H1 (cell line): ENCODE measurements at regions not wholly inside any gene's neighbourhood (a gene's known extent, or its start where the extent isn't known, plus 50 kb on each side); places are given as distances from the start of the nearest gene placed in this dataset.

Experiments
- CTCF ChIA-PET: fragments of 300-600 bp; sonication (Branson Sonifier 250); formaldehyde crosslinking; loops from one replicate; lab custom pipeline; 2021; ENCODE audit not compliant: partially characterized antibody; lab: Charles Lee
- POLR2A ChIA-PET: fragments of 300-600 bp; sonication (Branson Sonifier 250); formaldehyde crosslinking; loops from one replicate; lab custom pipeline; 2021; ENCODE audit warnings: inconsistent platforms; ENCODE audit not compliant: partially characterized antibody; lab: Charles Lee
- DNase-seq, 2 experiments: peaks; one replicate each; pipeline versions ENCODE4 v3.0.0 to v3.0.0-alpha.2; 2010 to 2022; ENCODE audit warnings: low spot score in 2 of 2, low read depth in 1 of 2, mixed read lengths in 1 of 2
- FAIRE-seq: peaks from 2 replicates; lab custom pipeline; 2011; peaks lifted over from hg19 to GRCh38; lab: Jason Lieb, UNC
- H2AFZ ChIP-seq: 2 replicates; pipeline ENCODE4 v1.8.1; 2012; ENCODE audit warnings: low read length, inconsistent platforms
- H2AK5ac ChIP-seq: 2 replicates; pipeline ENCODE4 v1.6.1; 2013; ENCODE audit warnings: low read depth, low read length
- H2BK120ac ChIP-seq: replicated peaks from 2 replicates; pipeline ENCODE3; 2013; ENCODE audit warnings: low read depth, low read length, inconsistent platforms
- H2BK12ac ChIP-seq: 2 replicates; pipeline ENCODE4 v1.6.1; 2013; ENCODE audit warnings: low read depth, low read length
- H2BK15ac ChIP-seq: 2 replicates; pipeline ENCODE4 v1.6.1; 2013; ENCODE audit warnings: low read length
- H2BK20ac ChIP-seq: 2 replicates; pipeline ENCODE4 v1.6.1; 2013; ENCODE audit warnings: low read length
- H2BK5ac ChIP-seq: 2 replicates; pipeline ENCODE4 v1.6.1; 2013; ENCODE audit warnings: low read depth, low read length
- H3K14ac ChIP-seq: 2 replicates; pipeline ENCODE4 v1.6.1; 2013; ENCODE audit warnings: inconsistent platforms; ENCODE audit not compliant: insufficient read length
- H3K18ac ChIP-seq: 2 replicates; pipeline ENCODE4 v1.6.1; 2013; ENCODE audit warnings: low read length; ENCODE audit errors: extremely low read depth
- H3K23ac ChIP-seq: 2 replicates; pipeline ENCODE4 v1.6.1; 2013; ENCODE audit warnings: inconsistent platforms; ENCODE audit not compliant: insufficient read length
- H3K23me2 ChIP-seq: 2 replicates; pipeline ENCODE4 v1.6.1; 2013; ENCODE audit warnings: low read depth, low read length
- H3K27ac ChIP-seq: 2 replicates; pipeline ENCODE4 v1.6.1; 2011; ENCODE audit warnings: low read depth, low read length, inconsistent platforms
- H3K27me3 ChIP-seq, 4 experiments: replicated peaks in 1 of 4; 1 replicate in 1 of 4; 2 replicates in 3 of 4; pipeline versions ENCODE4 v1.6.1 to v1.8.1; 2011 to 2013; ENCODE audit warnings: low read length in 3 of 4, mild to moderate bottlenecking in 3 of 4, inconsistent platforms in 2 of 4, mixed read lengths in 2 of 4, moderate library complexity in 1 of 4; ENCODE audit not compliant: control insufficient read depth in 3 of 4, insufficient read depth in 3 of 4; ENCODE audit errors: extremely low read depth in 1 of 4
- H3K36me3 ChIP-seq, 4 experiments: 2 replicates each; pipeline versions ENCODE4 v1.6.1 to v1.8.1; 2011 to 2013; ENCODE audit warnings: mild to moderate bottlenecking in 4 of 4, low read length in 3 of 4, moderate library complexity in 2 of 4, control low read depth in 1 of 4, inconsistent platforms in 1 of 4; ENCODE audit not compliant: insufficient read depth in 4 of 4, control insufficient read depth in 2 of 4
- H3K4ac ChIP-seq: replicated peaks from 2 replicates; pipeline ENCODE3; 2013; ENCODE audit warnings: low read length, low read depth, mixed read lengths, inconsistent platforms; ENCODE audit not compliant: insufficient read length
- H3K4me1 ChIP-seq, 4 experiments: replicated peaks in 1 of 4; 1 replicate in 1 of 4; 2 replicates in 3 of 4; pipeline versions ENCODE4 v1.6.1 to v1.8.1; 2011 to 2013; ENCODE audit warnings: low read length in 3 of 4, inconsistent platforms in 2 of 4, mixed read lengths in 1 of 4; ENCODE audit not compliant: insufficient read depth in 4 of 4, control insufficient read depth in 3 of 4
- H3K4me2 ChIP-seq, 2 experiments: 2 replicates each; pipeline versions ENCODE4 v1.6.1 to v1.8.1; 2011 to 2013; ENCODE audit warnings: low read depth in 2 of 2, low read length in 2 of 2, control low read depth in 1 of 2, inconsistent platforms in 1 of 2, mild to moderate bottlenecking in 1 of 2; ENCODE audit not compliant: insufficient read depth in 1 of 2
- H3K4me3 ChIP-seq, 4 experiments: fragments of 200-600, 300-600 bp in 1 of 4; sonication (generic), shearing (Covaris generic), sonication (Bioruptor Twin) in 1 of 4; 2 replicates each; pipeline versions ENCODE4 v1.5.1 to v1.8.1; 2011 to 2016; ENCODE audit warnings: low read length in 4 of 4, low read depth in 3 of 4, control low read depth in 2 of 4, inconsistent platforms in 2 of 4, mild to moderate bottlenecking in 2 of 4, mixed read lengths in 1 of 4, moderate library complexity in 1 of 4; ENCODE audit not compliant: insufficient read depth in 2 of 4; ENCODE audit errors: extremely low read depth in 1 of 4
- H3K56ac ChIP-seq: replicated peaks from 2 replicates; pipeline ENCODE3; 2013; ENCODE audit warnings: low read depth, mild to moderate bottlenecking, mixed read lengths, low read length, inconsistent platforms; ENCODE audit not compliant: insufficient read length
- H3K79me1 ChIP-seq: 2 replicates; pipeline ENCODE4 v1.6.1; 2013; ENCODE audit warnings: low read depth, low read length, control low read depth
- H3K79me2 ChIP-seq, 2 experiments: 2 replicates each; pipeline versions ENCODE4 v1.6.1 to v1.8.1; 2012 to 2013; ENCODE audit warnings: low read length in 2 of 2, mild to moderate bottlenecking in 2 of 2, inconsistent platforms in 1 of 2; ENCODE audit not compliant: insufficient read depth in 2 of 2, control insufficient read depth in 1 of 2
- H3K9ac ChIP-seq, 4 experiments: replicated peaks in 1 of 4; 1 replicate in 1 of 4; 2 replicates in 3 of 4; pipeline versions ENCODE4 v1.6.1 to v1.8.1; 2011 to 2013; ENCODE audit warnings: low read depth in 3 of 4, low read length in 3 of 4, control low read depth in 2 of 4, mild to moderate bottlenecking in 2 of 4, moderate library complexity in 2 of 4, inconsistent platforms in 1 of 4; ENCODE audit errors: extremely low read depth in 1 of 4
- H3K9me3 ChIP-seq, 2 experiments: 2 replicates each; pipeline versions ENCODE4 v1.6.1 to v1.8.1; 2012 to 2013; ENCODE audit warnings: mild to moderate bottlenecking in 2 of 2, moderate library complexity in 2 of 2, control low read depth in 1 of 2, inconsistent platforms in 1 of 2, low read depth in 1 of 2, low read length in 1 of 2, mixed read lengths in 1 of 2; ENCODE audit not compliant: insufficient read depth in 2 of 2
- H4K20me1 ChIP-seq, 2 experiments: replicated peaks in 1 of 2; 2 replicates each; pipeline versions ENCODE3 to v1.8.1; 2011 to 2013; ENCODE audit warnings: inconsistent platforms in 2 of 2, low read length in 2 of 2, mild to moderate bottlenecking in 1 of 2; ENCODE audit not compliant: insufficient read depth in 2 of 2, control insufficient read depth in 1 of 2
- H4K5ac ChIP-seq: 2 replicates; pipeline ENCODE4 v1.6.1; 2013; ENCODE audit warnings: low read length, low read depth, mixed read lengths, inconsistent platforms; ENCODE audit not compliant: insufficient read length
- H4K8ac ChIP-seq: 2 replicates; pipeline ENCODE4 v1.8.0; 2013; ENCODE audit warnings: mild to moderate bottlenecking, moderate library complexity, low read length, inconsistent platforms; ENCODE audit not compliant: insufficient read depth; ENCODE audit errors: extremely low read depth
- H4K91ac ChIP-seq: replicated peaks from 2 replicates; pipeline ENCODE3; 2013; ENCODE audit warnings: low read length, mixed read lengths, inconsistent platforms; ENCODE audit not compliant: insufficient read length
- ASH2L ChIP-seq: fragments of 200-600, 300-600 bp; sonication (generic); IDR thresholded peaks from one replicate; pipeline ENCODE4 v1.7.1; 2017; ENCODE audit warnings: low read length
- ATF3 ChIP-seq: IDR thresholded peaks from 2 replicates; pipeline ENCODE4 v1.6.1; 2011; ENCODE audit warnings: low read depth, mild to moderate bottlenecking, low read length; ENCODE audit not compliant: insufficient read depth
- BCL11A ChIP-seq, 2 experiments: IDR thresholded peaks; one replicate each; pipeline ENCODE4 v1.6.1; 2011; ENCODE audit warnings: low read depth in 2 of 2, low read length in 2 of 2, mild to moderate bottlenecking in 2 of 2
- CBX8 ChIP-seq: fragments of 300-800, 300-1000 bp; sonication (generic); IDR thresholded peaks from 2 replicates; pipeline ENCODE4 v1.7.1; 2016; ENCODE audit warnings: low read depth, low read length, borderline replicate concordance
- CHD1 ChIP-seq: IDR thresholded peaks from 2 replicates; pipeline ENCODE4 v1.6.1; 2012; ENCODE audit warnings: low read depth, low read length, improper control_type of control experiment
- CREB1 ChIP-seq: IDR thresholded peaks from 2 replicates; pipeline ENCODE4 v1.6.1; 2012; ENCODE audit warnings: inconsistent platforms
- KDM4A ChIP-seq: IDR thresholded peaks from one replicate; pipeline ENCODE4 v1.7.1; 2012; ENCODE audit warnings: low read depth, mild to moderate bottlenecking, moderate library complexity, low read length, inconsistent platforms; ENCODE audit not compliant: severe bottlenecking
- NANOG ChIP-seq: IDR thresholded peaks from 2 replicates; pipeline ENCODE4 v1.6.1; 2011; ENCODE audit warnings: low read length, low read depth, mild to moderate bottlenecking, inconsistent platforms; ENCODE audit not compliant: insufficient read depth, poor library complexity, severe bottlenecking
- RAD21 ChIP-seq, 2 experiments: IDR thresholded peaks in 1 of 2; conservative IDR thresholded peaks in 1 of 2; 2 replicates each; pipeline ENCODE4 v1.6.1; 2011; ENCODE audit warnings: low read depth in 2 of 2, low read length in 2 of 2, improper control_type of control experiment in 1 of 2, inconsistent platforms in 1 of 2, mild to moderate bottlenecking in 1 of 2, moderate library complexity in 1 of 2
- SAP30 ChIP-seq: fragments of 300-600 bp; sonication (generic); IDR thresholded peaks from 2 replicates; pipeline ENCODE4 v1.7.1; 2012; ENCODE audit warnings: low read length, moderate library complexity, mild to moderate bottlenecking, inconsistent platforms; ENCODE audit not compliant: insufficient read depth, insufficient replicate concordance
- SP4 ChIP-seq: IDR thresholded peaks from 2 replicates; pipeline ENCODE4 v1.6.1; 2012; ENCODE audit warnings: low read length, inconsistent platforms
- TEAD4 ChIP-seq: IDR thresholded peaks from 2 replicates; pipeline ENCODE4 v1.6.1; 2012; ENCODE audit warnings: low read depth, low read length, inconsistent platforms, mixed read lengths
- ZNF274 ChIP-seq: IDR thresholded peaks from 2 replicates; pipeline ENCODE4 v1.7.0; 2012; ENCODE audit warnings: low read length, borderline replicate concordance; ENCODE audit errors: extremely low read depth
- WGBS, 2 experiments: shearing (Covaris generic) in 1 of 2; methylation state at CpG; one replicate each; pipeline versions ENCODE4 v1.1.6 to v1.1.7; 2013 to 2015; ENCODE audit warnings: low lambda C conversion rate in 2 of 2, mixed read lengths in 2 of 2, inconsistent platforms in 1 of 2, low coverage in 1 of 2, missing lambda C conversion rate in 1 of 2; ENCODE audit not compliant: insufficient replicate concordance in 2 of 2, insufficient coverage in 1 of 2, insufficient read length in 1 of 2; ENCODE audit errors: extremely low coverage in 1 of 2, missing lambda C conversion rate in 1 of 2; 5-methylcytosine and 5-hydroxymethylcytosine counted together

- Histone ChIP-seq H3K27me3 (no peaks in the 10 kb centered on the region), H3K23me2 (no peaks in the 10 kb centered on the region), H3K36me3 (no peaks in the 10 kb centered on the region), H4K91ac (no peak overlapping the region), H3K79me2 (no peaks in the 10 kb centered on the region), H3K56ac (no peak overlapping the region), H3K14ac (no peak overlapping the region), H3K4ac (no peak overlapping the region), H3K18ac (no peak overlapping the region), H2BK120ac (no peak overlapping the region), H2AK5ac (no peak overlapping the region), H4K20me1 (no peaks in the 10 kb centered on the region), H2BK5ac (no peak overlapping the region), H3K79me1 (no peaks in the 10 kb centered on the region; the same call in 1 of the 2 replicates), H3K9me3 (no peaks in the 10 kb centered on the region), H4K5ac (no peak overlapping the region), H2BK12ac (no peak overlapping the region), H2BK20ac (no peak overlapping the region), H3K23ac (no peak overlapping the region), H3K4me3 (no peak overlapping the region), H3K27ac (no peak overlapping the region), H3K4me2 (no peak overlapping the region), H2BK15ac (no peak overlapping the region), H3K4me1 (no peaks in the 10 kb centered on the region), H3K9ac (no peak overlapping the region), H2AFZ (no peak overlapping the region), H4K8ac (no peak overlapping the region)
- POLR2A ChIA-PET = no interaction called here
- WGBS, 2 experiments = 92% methylated on average over 5 of the region's 5 CpGs; no CpG with 5 or more reads in 1 of the 2 experiments
- FAIRE-seq = no peak
- no peak for TF ChIP-seq CREB1
- TF ChIP-seq CBX8 = no peak
- TF ChIP-seq SAP30 = no peak
- TF ChIP-seq ZNF274 = no peak
- TF ChIP-seq BCL11A (IDR thresholded peaks at IDR 0.05; ENCODE audit: low read depth in 2 of 2, low read length in 2 of 2) = no peak
- no peak for TF ChIP-seq RAD21 (IDR thresholded peaks at IDR 0.05 in 1 of 2, conservative IDR thresholded peaks at IDR 0.05 in 1 of 2; ENCODE audit: low read depth in 2 of 2, low read length in 2 of 2)
- no peak for TF ChIP-seq ASH2L
- TF ChIP-seq ATF3 = no peak
- no peak for TF ChIP-seq TEAD4
- no peak for TF ChIP-seq KDM4A
- no peak for TF ChIP-seq NANOG
- no peak for TF ChIP-seq SP4
- TF ChIP-seq CHD1 = no peak
- CTCF ChIA-PET = no interaction called here
- DNase-seq = no peak
Observed at GRCh38 chr10:2772135-2772534, 295.2 kb upstream of the PFKP start.
